ENCODE measurements at regions not wholly inside any gene's neighbourhood (a gene's known extent, or its start where the extent isn't known, plus 50 kb on each side); places are given as distances from the start of the nearest gene placed in this dataset.

DNA sequence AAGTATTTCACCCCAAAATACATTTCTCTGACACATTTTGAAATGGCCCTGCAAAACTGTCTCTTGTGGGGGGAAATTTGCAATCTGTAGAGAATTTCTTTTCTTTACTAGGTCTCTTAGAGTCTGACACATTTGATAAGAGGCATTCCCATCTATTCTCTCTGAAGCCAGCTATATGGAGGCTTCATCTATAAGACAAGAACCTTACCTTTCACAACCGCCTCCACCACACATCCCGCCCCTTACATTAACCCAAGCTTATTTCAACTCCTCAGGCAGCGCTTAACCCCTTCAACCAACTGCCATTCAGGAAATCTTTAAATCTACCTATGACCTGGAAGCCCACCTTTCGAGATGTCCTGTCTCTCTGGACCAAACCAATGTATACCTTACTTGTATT lies 829.5 kb downstream of the TLE4 start:
- DNase-seq: no peak

DNA sequence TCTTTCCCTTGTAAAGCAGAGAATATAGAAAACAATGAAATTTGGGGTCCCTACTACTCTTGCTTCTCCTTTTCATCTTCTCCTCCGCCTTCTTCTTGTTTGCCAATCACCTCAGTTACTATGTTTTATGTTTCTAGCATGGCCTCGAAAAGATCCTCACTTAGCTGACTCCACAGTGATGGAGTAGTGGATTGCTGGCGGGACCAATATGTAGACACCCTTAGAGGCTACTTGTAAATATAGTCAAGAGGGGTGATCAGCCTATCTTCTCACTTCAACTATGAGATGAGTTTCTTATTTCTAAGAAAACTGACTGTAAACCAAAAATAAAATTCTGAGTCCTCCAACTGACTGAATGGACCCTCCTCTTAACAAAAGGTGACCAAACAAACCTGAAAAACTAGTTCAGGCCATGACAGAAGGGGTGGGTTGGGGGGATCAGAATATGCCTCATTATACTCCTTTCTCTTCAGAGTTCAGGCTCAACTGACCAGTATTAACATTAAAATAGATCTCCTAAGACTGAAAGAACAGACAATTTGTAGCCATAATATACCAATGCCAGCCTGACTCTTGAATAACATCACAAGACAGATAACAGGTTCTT lies 829.0 kb downstream of the TLE4 start:
- DNase-seq: no peak

DNA sequence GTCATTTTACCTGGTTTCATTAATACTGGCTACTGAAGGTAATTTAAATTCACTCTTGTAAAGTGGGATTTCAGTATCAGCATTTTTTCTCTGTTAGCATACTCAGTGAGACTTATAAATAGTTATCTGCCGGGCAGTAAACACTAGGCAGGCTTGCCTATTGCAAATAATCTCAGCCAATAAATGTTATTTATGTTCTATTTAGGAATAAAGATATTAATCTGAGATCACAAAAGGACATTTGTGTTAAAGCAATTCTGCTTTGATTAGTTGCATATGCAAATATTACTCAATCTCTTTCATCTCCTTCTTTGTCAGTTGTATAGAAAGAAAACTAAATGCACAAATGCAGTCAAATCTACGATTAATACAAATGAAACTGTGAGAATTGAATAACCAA lies 827.8 kb downstream of the TLE4 start:
- no peak for DNase-seq

DNA sequence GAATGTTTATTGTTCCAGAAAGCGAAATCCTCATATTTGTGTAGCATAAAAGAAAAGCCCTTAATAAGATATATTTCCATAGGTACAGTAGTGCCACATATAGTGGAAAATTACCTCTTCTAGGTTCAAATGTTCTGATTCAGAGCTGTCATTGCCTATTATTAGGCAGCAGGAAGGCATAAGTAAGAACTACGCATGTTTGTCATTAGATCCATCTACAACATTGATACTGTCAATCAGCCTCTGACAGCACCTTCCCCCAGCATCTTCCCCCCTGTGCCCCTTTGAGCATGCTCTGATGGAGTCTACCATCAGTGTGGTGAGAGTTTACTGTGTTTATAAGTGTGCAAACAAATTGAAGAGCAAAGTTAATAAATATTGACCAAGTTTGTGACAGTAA lies 816.1 kb downstream of the TLE4 start:
- DNase-seq: no peak

DNA sequence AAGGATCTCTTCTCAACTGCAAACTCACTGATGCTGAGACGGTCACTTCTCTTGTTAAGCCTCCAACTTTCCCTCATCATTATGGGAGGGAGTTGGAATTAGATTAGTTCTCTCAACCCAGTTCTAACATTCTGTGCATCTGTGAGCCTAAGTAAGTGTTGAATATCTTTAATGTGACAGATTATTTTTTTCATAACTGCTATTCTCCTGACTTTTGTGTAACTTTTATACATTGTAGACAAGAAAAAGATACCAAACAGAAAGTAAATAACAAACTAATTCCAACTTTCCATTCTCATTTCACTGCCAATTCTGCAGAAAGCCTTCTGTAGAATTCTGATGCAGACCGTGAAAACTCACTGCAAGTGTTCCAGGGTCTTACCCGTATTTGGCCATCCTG lies 813.5 kb downstream of the TLE4 start:
- DNase-seq: no peak

DNA sequence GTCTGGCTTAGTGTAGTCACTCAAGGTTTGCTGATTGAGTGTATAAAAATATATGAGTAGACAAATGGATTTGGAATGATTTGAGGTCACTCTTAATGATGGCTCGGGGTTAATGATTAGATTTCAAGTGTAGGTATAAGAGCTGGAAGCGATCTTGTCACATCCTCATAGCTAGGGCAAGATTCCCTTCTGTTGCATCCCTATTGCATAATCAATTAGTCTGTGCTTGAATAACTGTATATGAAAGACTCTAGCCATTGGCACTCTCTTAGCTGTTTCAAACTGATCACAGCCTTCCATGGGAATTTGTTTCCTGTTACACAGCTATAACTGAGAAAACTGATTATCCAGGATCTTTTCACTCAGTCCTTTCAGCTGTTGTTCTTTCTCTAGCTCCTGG lies 811.6 kb downstream of the TLE4 start:
- DNase-seq: no peak

DNA sequence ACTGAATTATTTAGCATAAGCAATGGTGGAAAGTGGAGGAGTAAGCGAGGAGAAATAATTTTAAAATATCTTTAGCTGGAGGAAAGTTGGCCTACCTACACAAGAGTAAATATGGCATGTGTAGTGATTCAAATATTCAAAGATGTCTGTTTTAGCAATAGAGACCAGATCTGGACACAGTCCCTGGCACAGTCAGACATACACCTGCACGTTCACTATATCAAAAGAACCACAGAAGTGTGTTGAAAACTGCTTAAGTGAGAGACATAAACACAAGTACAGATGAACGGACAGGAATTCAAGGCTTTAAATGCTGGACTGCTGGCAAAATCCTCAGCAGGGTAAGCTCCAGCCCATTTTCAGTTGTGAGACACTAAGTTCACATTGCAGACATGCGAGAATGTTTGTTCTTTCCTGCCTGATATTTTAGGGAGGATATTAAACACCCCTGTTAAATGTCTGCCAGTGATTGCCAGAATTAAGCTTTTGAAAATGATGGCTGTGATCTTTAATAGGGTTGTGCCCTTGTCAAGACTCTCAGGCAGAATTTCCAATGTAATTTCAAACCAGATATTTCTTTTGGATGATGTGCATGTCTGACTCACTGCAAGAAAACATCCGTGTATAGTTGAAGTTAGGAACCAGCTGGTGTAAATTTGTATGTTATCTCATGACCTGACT lies 810.6 kb downstream of the TLE4 start:
- DNase-seq: no peak

DNA sequence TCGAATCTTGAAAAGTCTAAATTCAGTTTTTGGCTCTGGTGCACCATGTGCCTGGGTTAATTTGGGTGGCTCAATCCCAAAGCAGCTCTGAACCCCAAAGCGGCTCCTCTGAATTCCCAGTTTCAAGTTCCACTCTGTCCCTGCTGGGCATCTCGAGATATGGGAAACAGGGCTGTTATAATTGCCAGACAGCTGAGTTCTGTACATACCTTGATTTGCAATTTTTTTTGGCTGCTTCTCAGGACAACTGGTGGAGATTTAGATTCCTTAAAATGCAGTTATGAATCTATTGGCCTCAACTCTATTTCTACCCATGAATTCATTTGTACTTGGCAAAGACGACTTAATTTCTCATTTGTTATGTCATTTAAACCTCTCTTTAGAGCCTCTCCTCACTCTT lies 808.5 kb downstream of the TLE4 start:
- no peak for DNase-seq

DNA sequence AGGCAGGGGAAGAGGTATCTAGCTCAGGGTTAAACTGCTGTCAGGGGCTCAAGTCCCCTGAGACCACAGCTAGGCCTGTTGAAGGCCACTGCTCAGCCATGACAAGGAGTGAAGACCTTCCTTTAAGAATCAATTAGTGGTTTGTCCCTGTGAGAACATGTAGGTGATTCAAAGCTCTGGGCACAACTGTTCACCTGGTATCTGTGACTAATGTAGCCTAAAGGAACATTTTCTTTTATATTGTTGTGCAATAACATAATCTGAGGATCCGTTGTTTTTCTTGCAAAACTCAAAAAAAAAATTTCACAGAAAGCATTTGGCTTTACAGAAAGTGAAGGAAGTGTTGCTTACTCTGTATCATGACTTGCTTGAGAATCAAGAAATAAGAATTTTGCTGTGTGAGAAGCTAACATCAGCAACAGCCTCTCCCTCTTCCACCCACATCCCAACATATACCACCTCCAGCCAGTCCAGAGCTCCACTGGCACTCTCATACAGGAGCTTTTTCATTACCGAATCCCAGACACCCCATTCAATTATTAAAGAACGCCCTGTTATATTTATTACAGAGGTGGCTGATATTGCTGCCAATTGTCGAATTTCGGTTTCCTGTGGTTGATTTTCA lies 807.0 kb downstream of the TLE4 start:
- DNase-seq: no peak

DNA sequence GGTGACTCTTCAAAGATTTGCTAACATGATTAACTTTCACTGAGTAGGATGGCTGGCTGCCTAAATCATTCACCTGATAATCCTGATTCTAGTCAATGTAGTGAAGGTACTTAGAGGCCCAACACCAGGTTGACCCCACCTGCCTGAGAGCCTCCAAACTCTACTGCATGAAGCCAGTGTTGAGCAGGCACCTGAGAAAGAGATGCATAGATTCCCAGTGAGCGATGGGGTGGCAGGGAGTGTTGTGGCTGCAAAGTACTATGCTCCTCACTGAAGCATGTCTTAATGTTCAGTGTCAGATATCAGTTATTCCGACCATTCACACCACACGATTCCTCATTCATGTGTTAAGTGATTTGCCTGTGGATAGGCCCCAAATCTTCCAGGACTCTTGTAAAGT lies 804.4 kb downstream of the TLE4 start:
- no peak for DNase-seq

DNA sequence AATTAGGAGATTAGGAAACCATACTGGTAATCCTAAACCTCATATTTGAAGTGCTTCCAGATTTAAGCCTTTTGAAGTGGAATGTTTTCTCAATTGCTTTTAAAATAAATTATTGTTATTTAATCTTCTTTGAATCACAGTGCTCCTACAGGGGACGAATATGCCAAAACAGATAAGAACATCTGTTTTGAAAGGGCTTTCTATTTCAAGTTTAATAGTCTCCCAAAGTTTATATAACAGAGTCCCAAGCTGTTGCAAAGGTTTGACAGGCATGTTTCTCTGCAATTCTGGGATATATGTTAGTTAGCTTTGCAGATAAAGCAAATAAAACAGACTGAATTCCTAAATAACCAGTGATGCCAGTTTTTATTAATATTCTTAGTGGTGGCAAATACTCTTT lies 803.7 kb downstream of the TLE4 start:
- no peak for DNase-seq

DNA sequence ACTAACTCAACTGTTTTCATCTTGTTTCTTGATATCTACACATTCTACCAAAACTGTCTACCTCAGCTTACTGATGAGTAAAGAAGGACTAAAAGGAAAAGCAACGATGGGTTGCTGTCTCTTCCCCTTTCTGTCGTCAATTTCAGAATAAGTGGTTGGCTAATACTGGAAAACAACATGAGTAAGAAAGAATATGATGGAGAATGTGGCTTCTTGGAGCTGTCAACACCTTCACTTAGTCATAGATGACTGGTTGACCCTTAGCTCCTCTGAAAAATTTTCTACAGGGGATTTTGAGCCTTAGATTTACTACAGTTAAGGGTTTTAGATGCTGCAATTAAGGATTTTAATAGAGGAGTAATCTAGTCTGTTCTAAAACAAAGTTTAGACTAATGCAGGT lies 797.9 kb downstream of the TLE4 start:
- DNase-seq: no peak

DNA sequence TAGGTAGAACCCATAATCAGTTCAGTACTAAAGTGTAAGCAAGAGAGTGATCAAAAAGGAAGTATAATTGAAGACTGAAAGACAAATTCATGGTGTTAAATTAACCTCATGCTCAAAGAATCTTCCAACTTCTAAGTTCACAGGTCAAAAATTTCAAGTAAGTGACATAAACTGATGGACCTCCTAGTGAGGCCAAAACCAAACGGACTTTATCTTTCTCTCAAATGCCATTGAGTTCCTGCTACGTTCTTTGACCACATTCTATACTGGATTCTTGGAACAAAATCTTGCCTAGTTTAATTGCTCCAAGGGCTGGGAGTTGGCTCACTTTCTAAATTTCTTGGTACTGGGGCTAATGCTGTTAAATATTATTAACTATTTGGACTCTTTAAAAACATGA lies 794.9 kb downstream of the TLE4 start:
- no peak for DNase-seq

DNA sequence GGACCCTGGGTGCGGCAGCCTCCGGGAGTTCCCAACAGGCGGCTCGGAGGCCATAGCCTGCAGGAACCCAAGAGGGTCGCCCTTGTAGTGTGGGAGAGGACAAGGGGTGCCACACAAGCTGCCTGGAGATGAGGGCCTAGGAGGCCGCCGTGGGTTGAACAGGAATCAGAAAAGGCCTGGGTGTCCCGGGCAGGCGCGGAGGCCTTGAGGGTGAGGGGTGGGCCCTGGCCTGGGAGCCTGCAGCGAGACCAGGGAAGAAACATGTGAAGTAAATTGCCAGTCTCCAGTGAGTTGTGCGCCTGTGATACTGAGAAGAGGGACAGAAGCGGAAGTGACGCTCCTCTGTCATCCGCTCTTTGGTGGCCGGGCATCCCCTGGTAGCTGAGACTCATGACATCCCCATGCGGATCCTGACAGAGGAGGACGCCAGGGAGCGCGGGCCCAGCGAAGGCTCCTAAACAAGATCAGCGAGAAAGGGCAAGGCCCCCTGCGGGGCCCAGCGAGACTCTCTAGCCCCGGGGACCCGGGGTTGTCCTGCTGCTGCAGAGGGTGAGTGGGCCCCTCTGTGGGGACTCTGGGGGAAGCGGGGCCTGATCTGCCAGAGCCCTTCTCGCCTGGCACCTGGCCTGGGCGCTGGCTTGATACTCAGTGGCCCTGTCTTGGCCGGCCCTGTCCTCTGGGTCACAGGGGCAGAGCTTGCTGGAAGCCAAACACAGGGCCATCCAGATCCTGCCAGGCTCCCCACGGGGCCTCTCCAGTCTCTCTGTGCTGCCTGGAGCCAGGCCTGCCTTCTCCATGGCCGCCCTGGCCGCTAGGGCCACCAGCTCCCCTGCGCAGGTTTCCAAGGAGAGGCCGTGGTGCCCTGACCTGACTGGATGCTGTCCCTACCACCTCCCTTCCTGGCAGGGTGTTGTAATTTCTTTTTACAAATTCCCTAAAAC lies 788.4 kb downstream of the TLE4 start:
- no peak for DNase-seq

DNA sequence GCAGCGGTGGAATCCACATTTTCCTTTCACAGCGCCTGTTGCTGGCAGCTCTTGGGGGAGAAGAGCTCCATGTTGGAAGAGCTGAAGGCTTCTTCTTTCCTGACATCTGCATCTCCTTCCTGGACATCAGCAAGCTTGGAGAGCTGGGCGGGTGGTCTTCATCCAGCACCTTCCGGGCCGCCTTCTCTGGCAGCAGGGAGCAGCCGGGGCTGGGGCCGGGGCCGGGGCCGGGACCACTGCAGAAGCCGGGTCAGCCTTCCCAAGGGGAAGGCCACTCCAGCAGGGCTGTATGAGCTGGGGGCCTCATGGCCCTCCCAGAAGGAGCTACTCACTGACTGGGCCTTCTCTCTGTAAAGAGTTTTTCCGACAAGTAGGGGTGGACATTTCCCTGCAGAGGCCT lies 787.5 kb downstream of the TLE4 start:
- DNase-seq: no peak

DNA sequence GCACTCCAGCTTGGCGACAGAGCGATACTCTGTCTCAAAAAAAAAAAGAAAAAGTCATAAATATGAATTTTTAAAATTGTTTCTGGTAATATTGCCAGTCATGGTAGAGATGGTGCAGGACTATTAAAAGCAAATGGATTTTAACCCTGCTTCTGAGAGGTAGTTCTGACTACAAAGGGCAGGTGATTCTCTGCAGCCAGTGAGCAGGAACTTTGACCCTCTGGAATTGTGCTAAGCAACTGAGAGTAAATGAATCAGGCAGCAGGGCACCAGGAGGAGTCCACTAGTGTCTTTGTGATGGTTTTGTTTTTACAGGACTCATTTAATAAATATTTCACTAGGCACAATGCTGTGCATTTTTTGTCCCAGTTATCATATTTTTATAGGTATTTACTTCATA lies 781.2 kb downstream of the TLE4 start:
- no peak for DNase-seq

DNA sequence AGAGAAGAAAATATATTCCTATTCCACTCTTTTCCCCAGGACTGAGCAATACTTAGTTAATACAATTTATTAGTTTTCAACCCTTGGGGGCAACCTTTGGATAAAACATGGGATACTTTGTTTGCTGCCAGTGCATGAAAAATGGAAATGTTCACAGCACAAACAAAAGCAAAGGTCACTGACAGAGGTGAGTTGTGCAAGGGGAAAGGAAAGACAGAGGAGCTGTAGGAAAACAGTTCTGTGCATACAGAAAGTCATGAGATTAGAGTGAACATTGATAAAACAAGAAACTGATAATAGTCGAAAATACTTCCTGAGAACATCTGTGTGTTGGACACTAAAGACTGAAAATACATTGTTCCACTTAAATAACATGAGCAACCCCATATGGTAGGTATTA lies 779.8 kb downstream of the TLE4 start:
- DNase-seq: no peak

DNA sequence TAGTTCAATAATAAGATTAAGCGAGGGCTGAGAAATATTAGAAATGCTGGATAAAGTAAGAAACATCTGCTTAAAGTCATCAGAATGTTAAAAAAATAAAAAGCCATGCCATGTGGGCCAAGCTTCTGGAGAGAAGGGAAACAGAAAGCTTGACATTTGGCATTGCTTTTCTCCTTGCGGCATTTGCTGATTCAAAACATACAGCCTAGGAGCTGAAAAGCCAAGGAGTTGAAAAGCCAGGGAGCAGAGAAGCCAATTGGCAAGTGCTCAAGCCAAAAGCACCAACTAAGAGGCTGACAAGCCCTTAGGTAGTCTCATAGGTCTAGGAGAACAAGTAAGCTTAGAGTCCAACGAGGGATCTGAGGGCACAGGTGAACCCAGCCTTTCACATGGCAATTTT lies 754.3 kb downstream of the TLE4 start:
- no peak for DNase-seq

DNA sequence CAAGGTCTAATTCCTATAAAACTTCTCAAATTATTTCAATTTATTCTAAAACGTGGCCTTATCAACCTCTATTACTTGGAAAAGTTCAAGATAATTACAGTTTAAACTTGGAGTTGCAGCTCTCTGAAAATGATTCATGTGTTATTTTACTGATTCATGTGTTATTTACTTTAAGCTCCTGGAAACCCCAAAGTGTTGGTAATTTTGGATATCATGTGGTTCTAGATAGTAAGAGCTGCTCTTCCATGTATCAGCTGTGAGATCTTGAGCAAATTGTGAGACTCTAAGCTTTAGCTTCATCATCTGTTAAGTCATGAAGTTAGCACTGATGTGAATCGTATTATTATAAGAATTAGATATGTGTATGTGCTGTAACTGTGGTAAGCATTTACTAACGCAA lies 749.2 kb downstream of the TLE4 start:
- no peak for DNase-seq

DNA sequence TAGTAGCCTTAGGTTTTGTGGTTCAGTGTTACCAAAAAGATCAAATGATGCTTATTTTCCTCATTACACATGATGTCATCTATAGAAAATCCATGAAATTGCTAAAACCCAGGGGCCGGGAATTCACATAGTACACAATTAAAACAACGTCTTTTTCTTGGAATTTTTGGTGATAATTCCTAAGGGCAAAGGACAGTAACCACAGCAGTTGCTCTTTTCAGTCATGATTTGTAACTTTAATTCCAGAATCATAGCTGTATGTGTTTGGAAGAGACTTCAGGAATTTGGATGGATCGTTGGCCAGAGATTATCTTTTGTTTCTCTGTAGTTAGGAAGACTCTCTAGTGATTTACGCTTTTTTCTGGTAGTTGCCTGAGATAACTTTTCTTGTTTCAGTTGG lies 748.7 kb downstream of the TLE4 start:
- DNase-seq: no peak

DNA sequence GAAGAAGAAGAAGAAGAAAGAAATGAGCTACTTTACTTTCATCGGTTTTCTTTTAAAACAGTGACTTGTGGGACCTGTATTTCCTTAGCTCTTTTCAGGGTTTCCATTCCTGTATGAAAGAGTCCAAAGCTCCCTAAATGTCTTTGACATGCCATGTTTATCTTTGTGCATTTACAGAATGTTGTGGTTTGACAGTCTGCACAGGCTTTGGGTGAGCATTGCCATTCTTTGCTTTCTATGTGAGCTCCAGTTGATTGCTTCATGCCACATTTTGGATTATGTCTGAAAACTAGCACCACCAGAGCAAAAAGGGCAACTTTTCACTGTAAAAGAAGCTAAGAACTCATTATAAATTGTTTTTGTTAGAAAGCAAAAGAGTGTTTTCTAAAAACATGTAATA lies 733.4 kb downstream of the TLE4 start:
- no peak for DNase-seq

DNA sequence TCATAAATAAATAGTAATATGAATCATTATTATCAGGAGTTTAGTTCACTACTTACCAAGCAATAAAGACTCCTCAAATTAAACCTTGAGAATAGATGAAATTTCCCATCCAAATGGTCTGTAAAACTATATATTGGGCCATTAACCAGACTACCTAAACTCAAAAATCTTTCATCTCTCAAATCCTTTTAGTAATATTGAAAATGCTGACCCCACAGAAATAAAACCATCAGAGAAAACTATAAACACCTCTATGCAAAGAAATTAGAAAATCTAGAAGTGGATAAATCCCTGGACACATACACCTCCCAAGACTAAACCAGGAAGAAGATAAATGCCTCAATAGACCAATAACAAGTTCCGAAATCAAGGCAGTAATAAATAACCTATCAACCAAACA lies 723.2 kb downstream of the TLE4 start:
- DNase-seq: no peak

DNA sequence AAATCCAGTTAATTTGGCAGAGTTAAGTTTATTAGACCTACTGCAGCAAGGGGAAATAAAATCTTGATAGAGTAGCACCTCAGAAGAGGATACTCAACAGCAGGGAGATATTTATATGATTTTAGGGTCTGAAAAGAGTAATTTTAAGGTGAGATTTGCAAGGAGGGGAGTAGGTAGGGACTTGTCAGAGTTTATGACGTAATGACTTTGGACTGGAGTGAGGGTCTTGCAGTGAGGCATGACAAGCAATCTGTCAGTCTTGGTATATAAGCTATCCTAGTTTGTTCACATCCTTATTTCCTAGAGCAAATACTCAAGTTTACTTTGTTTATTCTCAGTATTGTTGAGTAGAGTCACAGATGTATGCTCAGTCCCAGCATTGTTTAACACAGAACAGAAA lies 722.6 kb downstream of the TLE4 start:
- DNase-seq: no peak

DNA sequence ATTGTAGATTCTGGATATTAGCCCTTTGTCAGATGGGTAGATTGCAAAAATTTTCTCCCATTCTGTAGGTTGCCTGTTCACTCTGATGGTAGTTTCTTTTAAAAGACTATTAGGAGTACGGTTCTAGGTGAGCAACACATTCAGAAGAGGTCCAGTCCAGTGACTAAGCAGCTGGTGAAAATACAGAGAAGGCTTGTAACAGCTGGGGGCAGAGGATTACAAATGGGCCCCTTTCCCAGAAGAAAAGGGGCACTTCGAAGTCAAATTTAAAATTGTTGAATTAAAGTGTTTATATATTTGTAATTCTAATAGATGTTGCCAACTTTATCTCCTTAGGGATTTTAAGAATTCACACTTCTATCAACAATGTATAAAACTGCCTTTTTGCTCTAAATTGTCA lies 720.5 kb downstream of the TLE4 start:
- DNase-seq: no peak

Measured in effector CD4-positive, alpha-beta T cell (primary cell).